SK-N-SH (cell line): ENCODE measurements at regions not wholly inside any gene's neighbourhood (a gene's known extent, or its start where the extent isn't known, plus 50 kb on each side); places are given as distances from the start of the nearest gene placed in this dataset.

Experiments used
- CTCF ChIA-PET: fragments of 300-600, 350-600 bp; formaldehyde crosslinking; extraction: SDS; loops from one replicate; lab custom pipeline; 2021; lab: Yijun Ruan, JAX
- POLR2A ChIA-PET: fragments of 350-600 bp; sonication (Branson Sonifier 250); formaldehyde crosslinking; extraction: SDS; loops from one replicate; lab custom pipeline; 2020; ENCODE audit warnings: antibody characterized with exemption, inconsistent platforms; lab: Yijun Ruan, JAX
- DNase-seq: peaks from one replicate; pipeline ENCODE4 v3.0.0; 2012
- H2AFZ ChIP-seq: fragments of 200-600 bp; sonication (generic); 2 replicates; pipeline ENCODE4 v1.8.1; 2016; ENCODE audit warnings: antibody characterized with exemption, mild to moderate bottlenecking, low read depth
- H3F3A ChIP-seq: fragments of 200-600 bp; sonication (generic); replicated peaks from 2 replicates; pipeline ENCODE3; 2016; ENCODE audit warnings: antibody characterized with exemption, mild to moderate bottlenecking; ENCODE audit not compliant: insufficient read depth
- H3K27ac ChIP-seq, 2 experiments: fragments of 200-500 bp in 1 of 2; fragments of 200-600 bp in 1 of 2; sonication (Bioruptor generic) in 1 of 2; sonication (generic), shearing (Covaris generic) in 1 of 2; 2 replicates each; pipeline versions ENCODE4 v1.5.1 to v1.6.1; 2014 to 2016; ENCODE audit warnings: low read depth in 2 of 2, inconsistent platforms in 1 of 2, low read length in 1 of 2, mild to moderate bottlenecking in 1 of 2, mixed read lengths in 1 of 2
- H3K27me3 ChIP-seq: fragments of 200-600 bp; sonication (generic), shearing (Covaris generic); 2 replicates; pipeline ENCODE4 v1.6.1; 2016; ENCODE audit warnings: mixed run types; ENCODE audit not compliant: insufficient read depth
- H3K36me3 ChIP-seq, 2 experiments: fragments of 200-500 bp in 1 of 2; fragments of 200-600 bp in 1 of 2; sonication (Bioruptor generic) in 1 of 2; sonication (generic) in 1 of 2; replicated peaks in 1 of 2; 2 replicates each; pipeline versions ENCODE3 to v1.5.1; 2014 to 2016; ENCODE audit warnings: low read length in 1 of 2, mild to moderate bottlenecking in 1 of 2; ENCODE audit not compliant: insufficient read depth in 2 of 2, control insufficient read depth in 1 of 2
- H3K4me1 ChIP-seq, 2 experiments: fragments of 200-500 bp in 1 of 2; fragments of 200-600 bp in 1 of 2; sonication (Bioruptor generic) in 1 of 2; sonication (generic), shearing (Covaris generic) in 1 of 2; 2 replicates each; pipeline versions ENCODE4 v1.5.1 to v1.6.1; 2014 to 2016; ENCODE audit warnings: low read depth in 1 of 2, low read length in 1 of 2, mixed run types in 1 of 2; ENCODE audit not compliant: insufficient read depth in 2 of 2, control insufficient read depth in 1 of 2
- H3K4me2 ChIP-seq: fragments of 200-600 bp; sonication (generic), shearing (Covaris generic); 2 replicates; pipeline ENCODE4 v1.6.1; 2017; ENCODE audit warnings: mixed run types
- H3K4me3 ChIP-seq, 2 experiments: fragments of 200-500 bp in 1 of 2; fragments of 200-600 bp in 1 of 2; sonication (Bioruptor generic) in 1 of 2; sonication (generic), shearing (Covaris generic) in 1 of 2; 2 replicates each; pipeline versions ENCODE4 v1.5.1 to v1.8.1; 2014 to 2016; ENCODE audit warnings: low read depth in 2 of 2, inconsistent platforms in 1 of 2, low read length in 1 of 2, mild to moderate bottlenecking in 1 of 2, mixed read lengths in 1 of 2, moderate library complexity in 1 of 2
- H3K79me2 ChIP-seq: fragments of 200-600 bp; sonication (generic); 2 replicates; pipeline ENCODE4 v1.8.1; 2017; ENCODE audit warnings: mild to moderate bottlenecking; ENCODE audit not compliant: insufficient read depth
- H3K9ac ChIP-seq: fragments of 200-600 bp; sonication (generic); 2 replicates; pipeline ENCODE4 v1.6.1; 2017; ENCODE audit warnings: mixed run types
- H3K9me2 ChIP-seq: fragments of 200-600 bp; sonication (generic); 2 replicates; pipeline ENCODE4 v1.6.1; 2017; ENCODE audit warnings: mixed run types
- H3K9me3 ChIP-seq: fragments of 200-600 bp; sonication (generic); 2 replicates; pipeline ENCODE4 v1.6.1; 2017; ENCODE audit warnings: mixed run types, mild to moderate bottlenecking, moderate library complexity
- H4K20me1 ChIP-seq: fragments of 200-600 bp; sonication (generic); 2 replicates; pipeline ENCODE4 v1.6.1; 2017; ENCODE audit warnings: mild to moderate bottlenecking, mixed run types; ENCODE audit not compliant: insufficient read depth
- ELF1 ChIP-seq: IDR thresholded peaks from 2 replicates; pipeline ENCODE4 v1.4.0; 2012
- JUND ChIP-seq: IDR thresholded peaks from 2 replicates; pipeline ENCODE4 v1.4.0; 2012
- MAX ChIP-seq: IDR thresholded peaks from 2 replicates; pipeline ENCODE4 v1.4.0; 2012; ENCODE audit warnings: low read depth
- NFIC ChIP-seq: IDR thresholded peaks from 2 replicates; pipeline ENCODE4 v1.4.0; 2012; ENCODE audit warnings: borderline replicate concordance
- NRF1 ChIP-seq: IDR thresholded peaks from 2 replicates; pipeline ENCODE4 v1.6.1; 2012; ENCODE audit warnings: low read depth, mild to moderate bottlenecking, low read length
- POLR2AphosphoS5 ChIP-seq: IDR thresholded peaks from 2 replicates; pipeline ENCODE4 v1.6.1; 2012; ENCODE audit warnings: low read depth, low read length
- RAD21 ChIP-seq: IDR thresholded peaks from 2 replicates; pipeline ENCODE4 v1.6.1; 2012; ENCODE audit warnings: mild to moderate bottlenecking, low read length
- RCOR1 ChIP-seq: fragments of 150-350 bp; IDR thresholded peaks from 2 replicates; pipeline ENCODE4 v1.6.1; 2017; ENCODE audit warnings: antibody characterized with exemption, low read length
- RXRA ChIP-seq: IDR thresholded peaks from 2 replicates; pipeline ENCODE4 v1.4.0; 2012; ENCODE audit warnings: low read depth, mild to moderate bottlenecking, borderline replicate concordance
- SMC3 ChIP-seq: IDR thresholded peaks from 2 replicates; pipeline ENCODE4 v1.6.1; 2012; ENCODE audit warnings: low read depth, low read length, improper control_type of control experiment
- TAF1 ChIP-seq: IDR thresholded peaks from 2 replicates; pipeline ENCODE4 v1.6.1; 2012; ENCODE audit warnings: low read depth, mild to moderate bottlenecking, low read length, moderate library complexity, borderline replicate concordance
- TCF12 ChIP-seq: IDR thresholded peaks from 2 replicates; pipeline ENCODE4 v1.4.0; 2012
- TEAD4 ChIP-seq: IDR thresholded peaks from 2 replicates; pipeline ENCODE4 v1.4.0; 2012; ENCODE audit warnings: mild to moderate bottlenecking, borderline replicate concordance; ENCODE audit not compliant: insufficient read depth
- WGBS: methylation state at CpG from one replicate; pipeline ENCODE4 v1.1.6; 2017; ENCODE audit warnings: low lambda C conversion rate; 5-methylcytosine and 5-hydroxymethylcytosine counted together
- TF ChIP-seq, protein P1 (sequence below): IDR thresholded peaks from 2 replicates; pipeline ENCODE4 v1.4.0; 2012; ENCODE audit warnings: low read depth, borderline replicate concordance
- TF ChIP-seq, protein P2 (sequence below): fragments of 150-350 bp; IDR thresholded peaks from 2 replicates; pipeline ENCODE4 v1.6.1; 2016; ENCODE audit warnings: mild to moderate bottlenecking, low read depth, low read length
- TF ChIP-seq, protein P3 (sequence below): IDR thresholded peaks from 2 replicates; pipeline ENCODE4 v1.4.0; 2012; ENCODE audit warnings: low read depth, borderline replicate concordance

- Histone ChIP-seq H3K9ac (no peak overlapping the region), H3F3A (no peaks in the 10 kb centered on the region), H3K27ac (no peak overlapping the region), H3K4me1 (no peaks in the 10 kb centered on the region), H3K4me3 (no peak overlapping the region), H2AFZ (no peak overlapping the region), H3K9me2 (no peaks in the 10 kb centered on the region), H3K9me3 (no peaks in the 10 kb centered on the region), H3K27me3 (no peaks in the 10 kb centered on the region; the same call in 1 of the 2 replicates), H3K36me3 (no peaks in the 10 kb centered on the region), H3K79me2 (no peaks in the 10 kb centered on the region), H3K4me2 (no peak overlapping the region), H4K20me1 (no peaks in the 10 kb centered on the region)
- no peak for DNase-seq
- CTCF ChIA-PET = interaction anchor here (1.1 kb wide), 1 partner anchor 13 kb away, joined by 4 read pairs; no protein-coding TSS in a partner anchor
- TF ChIP-seq POLR2AphosphoS5 (no peak), MAX (no peak), RCOR1 (no peak), SMC3 (no peak), NRF1 (no peak), TEAD4 (no peak), RXRA (no peak), ELF1 (no peak), TAF1 (no peak)
- TF ChIP-seq, protein P1, sequence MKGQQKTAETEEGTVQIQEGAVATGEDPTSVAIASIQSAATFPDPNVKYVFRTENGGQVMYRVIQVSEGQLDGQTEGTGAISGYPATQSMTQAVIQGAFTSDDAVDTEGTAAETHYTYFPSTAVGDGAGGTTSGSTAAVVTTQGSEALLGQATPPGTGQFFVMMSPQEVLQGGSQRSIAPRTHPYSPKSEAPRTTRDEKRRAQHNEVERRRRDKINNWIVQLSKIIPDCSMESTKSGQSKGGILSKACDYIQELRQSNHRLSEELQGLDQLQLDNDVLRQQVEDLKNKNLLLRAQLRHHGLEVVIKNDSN = no peak
- POLR2A ChIA-PET = no interaction called here
- WGBS = 11% methylated on average over 1 of the region's 1 CpG
Measured at GRCh38 chr4:42225286-42225685, 72.8 kb upstream of the BEND4 start.

DNA sequence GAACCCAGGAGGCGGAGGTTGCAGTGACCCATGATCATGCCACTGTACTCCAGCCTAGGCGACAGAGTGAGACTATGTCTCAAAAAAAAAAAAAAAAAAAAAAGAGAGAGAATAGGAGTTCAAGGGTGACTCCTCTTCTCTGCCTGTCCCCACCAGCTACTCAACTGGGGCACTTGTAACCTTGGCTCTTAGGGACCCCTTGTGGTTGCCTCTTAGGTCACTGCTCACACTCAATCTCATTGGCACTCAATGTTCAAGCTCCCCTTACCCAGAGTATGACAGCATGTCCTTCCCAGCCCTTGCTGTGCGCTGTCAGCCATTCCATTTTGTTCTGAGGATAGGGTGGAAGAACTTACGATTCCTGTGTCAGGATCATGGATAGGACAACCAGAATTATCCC lies 82.4 kb upstream of the BEND4 start:
- Histone ChIP-seq H3K79me2 (no peaks in the 10 kb centered on the region), H3K27ac (no peak overlapping the region), H3K4me2 (no peak overlapping the region), H3K4me3 (no peak overlapping the region), H3K9me3 (no peaks in the 10 kb centered on the region), H3K9me2 (no peaks in the 10 kb centered on the region), H3K9ac (no peak overlapping the region), H3K36me3 (no peaks in the 10 kb centered on the region), H3K4me1 (no peaks in the 10 kb centered on the region), H2AFZ (no peak overlapping the region), H3F3A (no peaks in the 10 kb centered on the region), H3K27me3 (no peaks in the 10 kb centered on the region), H4K20me1 (no peaks in the 10 kb centered on the region)
- 40% methylated on average over 4 of the region's 4 CpGs for WGBS
- TF ChIP-seq RAD21 (no peak), NFIC (no peak), TCF12 (no peak), JUND (no peak)
- TF ChIP-seq, protein P2, sequence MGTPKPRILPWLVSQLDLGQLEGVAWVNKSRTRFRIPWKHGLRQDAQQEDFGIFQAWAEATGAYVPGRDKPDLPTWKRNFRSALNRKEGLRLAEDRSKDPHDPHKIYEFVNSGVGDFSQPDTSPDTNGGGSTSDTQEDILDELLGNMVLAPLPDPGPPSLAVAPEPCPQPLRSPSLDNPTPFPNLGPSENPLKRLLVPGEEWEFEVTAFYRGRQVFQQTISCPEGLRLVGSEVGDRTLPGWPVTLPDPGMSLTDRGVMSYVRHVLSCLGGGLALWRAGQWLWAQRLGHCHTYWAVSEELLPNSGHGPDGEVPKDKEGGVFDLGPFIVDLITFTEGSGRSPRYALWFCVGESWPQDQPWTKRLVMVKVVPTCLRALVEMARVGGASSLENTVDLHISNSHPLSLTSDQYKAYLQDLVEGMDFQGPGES = no peak
- TF ChIP-seq, protein P3, sequence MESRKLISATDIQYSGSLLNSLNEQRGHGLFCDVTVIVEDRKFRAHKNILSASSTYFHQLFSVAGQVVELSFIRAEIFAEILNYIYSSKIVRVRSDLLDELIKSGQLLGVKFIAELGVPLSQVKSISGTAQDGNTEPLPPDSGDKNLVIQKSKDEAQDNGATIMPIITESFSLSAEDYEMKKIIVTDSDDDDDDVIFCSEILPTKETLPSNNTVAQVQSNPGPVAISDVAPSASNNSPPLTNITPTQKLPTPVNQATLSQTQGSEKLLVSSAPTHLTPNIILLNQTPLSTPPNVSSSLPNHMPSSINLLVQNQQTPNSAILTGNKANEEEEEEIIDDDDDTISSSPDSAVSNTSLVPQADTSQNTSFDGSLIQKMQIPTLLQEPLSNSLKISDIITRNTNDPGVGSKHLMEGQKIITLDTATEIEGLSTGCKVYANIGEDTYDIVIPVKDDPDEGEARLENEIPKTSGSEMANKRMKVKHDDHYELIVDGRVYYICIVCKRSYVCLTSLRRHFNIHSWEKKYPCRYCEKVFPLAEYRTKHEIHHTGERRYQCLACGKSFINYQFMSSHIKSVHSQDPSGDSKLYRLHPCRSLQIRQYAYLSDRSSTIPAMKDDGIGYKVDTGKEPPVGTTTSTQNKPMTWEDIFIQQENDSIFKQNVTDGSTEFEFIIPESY = no peak
- DNase-seq = no peak
- ChIA-PET CTCF (no interaction called here), POLR2A (interaction anchor here (0.7 kb wide), 1 partner anchor 32 kb away, joined by 3 read pairs; no protein-coding TSS in a partner anchor)
